Mammary epithelial cell (primary cell): ENCODE measurements at regions not wholly inside any gene's neighbourhood (a gene's known extent, or its start where the extent isn't known, plus 50 kb on each side); places are given as distances from the start of the nearest gene placed in this dataset.

ENCODE experiments used
- EZH2 ChIP-seq: IDR thresholded peaks from 2 replicates; pipeline ENCODE4 v1.6.1; 2012; ENCODE audit warnings: low read length, inconsistent platforms, borderline replicate concordance
- TF ChIP-seq, protein P1 (sequence below), 2 donors: IDR thresholded peaks in 1 of 2; conservative IDR thresholded peaks in 1 of 2; 2 replicates each; pipeline ENCODE4 v1.5.1; 2011 to 2012; ENCODE audit warnings: inconsistent platforms in 2 of 2, low read length in 2 of 2, mild to moderate bottlenecking in 2 of 2, control low read depth in 1 of 2, low read depth in 1 of 2; ENCODE audit not compliant: insufficient read depth in 1 of 2; ENCODE audit errors: extremely low read depth in 1 of 2

DNA sequence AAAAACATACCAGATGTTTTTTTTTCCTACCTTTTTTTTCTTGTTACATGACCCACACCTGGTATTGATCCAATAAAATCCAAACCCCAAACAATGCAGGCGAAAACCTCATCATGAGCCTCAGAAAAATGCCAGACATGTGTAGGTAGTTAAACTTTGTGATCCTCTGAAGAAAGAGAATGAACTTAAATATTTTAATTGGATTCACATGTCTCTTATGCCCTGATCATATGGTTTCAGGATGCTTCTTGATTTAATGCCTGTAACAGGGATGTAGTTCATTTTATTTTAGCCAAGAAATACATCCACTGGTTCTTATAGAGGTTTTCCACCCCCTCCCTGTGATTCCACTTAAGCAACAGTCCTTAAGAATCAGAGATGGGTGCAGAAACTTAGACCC, 451.6 kb downstream of the TYW1 start:
- TF ChIP-seq, protein P1, sequence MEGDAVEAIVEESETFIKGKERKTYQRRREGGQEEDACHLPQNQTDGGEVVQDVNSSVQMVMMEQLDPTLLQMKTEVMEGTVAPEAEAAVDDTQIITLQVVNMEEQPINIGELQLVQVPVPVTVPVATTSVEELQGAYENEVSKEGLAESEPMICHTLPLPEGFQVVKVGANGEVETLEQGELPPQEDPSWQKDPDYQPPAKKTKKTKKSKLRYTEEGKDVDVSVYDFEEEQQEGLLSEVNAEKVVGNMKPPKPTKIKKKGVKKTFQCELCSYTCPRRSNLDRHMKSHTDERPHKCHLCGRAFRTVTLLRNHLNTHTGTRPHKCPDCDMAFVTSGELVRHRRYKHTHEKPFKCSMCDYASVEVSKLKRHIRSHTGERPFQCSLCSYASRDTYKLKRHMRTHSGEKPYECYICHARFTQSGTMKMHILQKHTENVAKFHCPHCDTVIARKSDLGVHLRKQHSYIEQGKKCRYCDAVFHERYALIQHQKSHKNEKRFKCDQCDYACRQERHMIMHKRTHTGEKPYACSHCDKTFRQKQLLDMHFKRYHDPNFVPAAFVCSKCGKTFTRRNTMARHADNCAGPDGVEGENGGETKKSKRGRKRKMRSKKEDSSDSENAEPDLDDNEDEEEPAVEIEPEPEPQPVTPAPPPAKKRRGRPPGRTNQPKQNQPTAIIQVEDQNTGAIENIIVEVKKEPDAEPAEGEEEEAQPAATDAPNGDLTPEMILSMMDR (conservative IDR thresholded peaks at IDR 0.05 in 1 of 2, IDR thresholded peaks at IDR 0.05 in 1 of 2; ENCODE audit: extremely low read depth in 1 of 2, insufficient read depth in 1 of 2, low read depth in 1 of 2, low read length in 2 of 2), result no peak
- TF ChIP-seq EZH2, result no peak
